Endothelial cell of umbilical vein (primary cell): ENCODE measurements at regions not wholly inside any gene's neighbourhood (a gene's known extent, or its start where the extent isn't known, plus 50 kb on each side); places are given as distances from the start of the nearest gene placed in this dataset.

Source experiments
- BruUV-seq: library from RNA; stranded (reverse); fragments of 400-500 nt; replicated peaks from 2 replicates; lab custom pipeline; 2021; lab: Mats Ljungman, UMichigan
- CTCF ChIA-PET: fragments of 300-600, 350-600 bp; sonication (Branson Sonifier 250); formaldehyde crosslinking; loops from one replicate; lab custom pipeline; 2021; ENCODE audit warnings: antibody characterized with exemption, inconsistent platforms; lab: Charles Lee
- POLR2A ChIA-PET: fragments of 300-600, 350-600 bp; sonication (Branson Sonifier 250); formaldehyde crosslinking; loops from one replicate; lab custom pipeline; 2021; ENCODE audit warnings: antibody characterized with exemption, inconsistent platforms; lab: Charles Lee
- DNase-seq: peaks from one replicate; pipeline ENCODE4 v3.0.0-alpha.2; 2011; ENCODE audit warnings: low read depth, low spot score
- FAIRE-seq: peaks from 2 replicates; lab custom pipeline; 2011; peaks lifted over from hg19 to GRCh38; lab: Jason Lieb, UNC
- H2AFZ ChIP-seq: 2 replicates; pipeline ENCODE4 v1.6.0; 2012; ENCODE audit warnings: low read depth, low read length, control low read depth, inconsistent platforms
- H3K27ac ChIP-seq: 2 replicates; pipeline ENCODE4 v1.5.1; 2011; ENCODE audit warnings: low read depth, mild to moderate bottlenecking, control low read depth, low read length, moderate library complexity; ENCODE audit not compliant: insufficient read depth
- H3K27me3 ChIP-seq, 2 experiments: 2 replicates each; pipeline versions ENCODE4 v1.6.0 to v1.6.1; 2011; ENCODE audit warnings: low read length in 2 of 2, mixed read lengths in 1 of 2; ENCODE audit not compliant: control insufficient read depth in 2 of 2, insufficient read depth in 2 of 2
- H3K36me3 ChIP-seq, 2 experiments: 2 replicates in 1 of 2; 3 replicates in 1 of 2; pipeline ENCODE4 v1.5.1; 2011; ENCODE audit warnings: low read length in 2 of 2, mild to moderate bottlenecking in 1 of 2, moderate library complexity in 1 of 2; ENCODE audit not compliant: control insufficient read depth in 2 of 2, insufficient read depth in 2 of 2; ENCODE audit errors: extremely low read depth in 1 of 2
- H3K4me1 ChIP-seq: 3 replicates; pipeline ENCODE4 v1.5.1; 2011; ENCODE audit warnings: mild to moderate bottlenecking, low read length; ENCODE audit not compliant: control insufficient read depth, insufficient read depth; ENCODE audit errors: extremely low read depth
- H3K4me2 ChIP-seq: 2 replicates; pipeline ENCODE4 v1.6.1; 2011; ENCODE audit warnings: low read length, control low read depth, mixed read lengths; ENCODE audit not compliant: insufficient read depth
- H3K4me3 ChIP-seq, 3 experiments: fragments of 200-600 bp in 1 of 3; sonication (generic), shearing (Covaris generic) in 1 of 3; replicated peaks in 1 of 3; 2 replicates each; pipeline ENCODE4 v1.5.1; 2011 to 2016; ENCODE audit warnings: control low read depth in 3 of 3, low read length in 3 of 3, mild to moderate bottlenecking in 2 of 3, inconsistent platforms in 1 of 3, low read depth in 1 of 3, moderate library complexity in 1 of 3; ENCODE audit not compliant: insufficient read depth in 1 of 3
- H3K79me2 ChIP-seq: 2 replicates; pipeline ENCODE4 v1.6.0; 2012; ENCODE audit warnings: low read length, inconsistent platforms; ENCODE audit not compliant: control insufficient read depth, insufficient read depth
- H3K9ac ChIP-seq: replicated peaks from 2 replicates; pipeline ENCODE3; 2011; ENCODE audit warnings: low read length, control low read depth; ENCODE audit not compliant: insufficient read depth; ENCODE audit errors: extremely low read depth
- H3K9me1 ChIP-seq: replicated peaks from 3 replicates; pipeline ENCODE4 v1.6.0; 2011; ENCODE audit warnings: mild to moderate bottlenecking, low read length; ENCODE audit not compliant: control insufficient read depth, insufficient read depth; ENCODE audit errors: extremely low read depth
- H3K9me3 ChIP-seq: replicated peaks from 2 replicates; pipeline ENCODE4 v1.5.1; 2012; ENCODE audit warnings: low read length, inconsistent platforms; ENCODE audit not compliant: control insufficient read depth, insufficient read depth
- H4K20me1 ChIP-seq: replicated peaks from 2 replicates; pipeline ENCODE3; 2011; ENCODE audit warnings: mild to moderate bottlenecking, low read length; ENCODE audit not compliant: control insufficient read depth, insufficient read depth; ENCODE audit errors: extremely low read depth
- CTCF ChIP-seq, 2 donors: IDR thresholded peaks; 1 replicate in 1 of 2; 2 replicates in 1 of 2; pipeline ENCODE4 v1.5.1; 2011; ENCODE audit warnings: low read length in 2 of 2, mild to moderate bottlenecking in 2 of 2, moderate library complexity in 2 of 2, control low read depth in 1 of 2, inconsistent platforms in 1 of 2, low read depth in 1 of 2; ENCODE audit not compliant: insufficient read depth in 1 of 2; ENCODE audit errors: extremely low read depth in 1 of 2
- EZH2 ChIP-seq: IDR thresholded peaks from 2 replicates; pipeline ENCODE4 v1.6.1; 2012; ENCODE audit warnings: borderline replicate concordance, low read depth, mild to moderate bottlenecking, moderate library complexity, low read length, inconsistent platforms; ENCODE audit not compliant: severe bottlenecking
- FOS ChIP-seq: IDR thresholded peaks from 2 replicates; pipeline ENCODE4 v1.6.1; 2011; ENCODE audit warnings: mild to moderate bottlenecking, low read length, moderate library complexity, borderline replicate concordance; ENCODE audit not compliant: insufficient read depth
- GATA2 ChIP-seq: IDR thresholded peaks from 2 replicates; pipeline ENCODE4 v1.7.0; 2011; ENCODE audit warnings: low read depth, mild to moderate bottlenecking, moderate library complexity, mixed read lengths, low read length; ENCODE audit not compliant: insufficient read length, insufficient read depth
- JUN ChIP-seq: IDR thresholded peaks from 2 replicates; pipeline ENCODE4 v1.6.1; 2011; ENCODE audit warnings: borderline replicate concordance, low read depth; ENCODE audit not compliant: insufficient read length, insufficient read depth
- MYC ChIP-seq: IDR thresholded peaks from one replicate; pipeline ENCODE4 v1.6.1; 2011; ENCODE audit warnings: mild to moderate bottlenecking, low read depth, low read length
- POLR2A ChIP-seq: IDR thresholded peaks from 2 replicates; pipeline ENCODE4 v1.6.1; 2012; ENCODE audit warnings: low read depth, mild to moderate bottlenecking, control low read depth, low read length
- POLR2AphosphoS5 ChIP-seq: IDR thresholded peaks from 2 replicates; pipeline ENCODE4 v1.6.1; 2012; ENCODE audit warnings: low read depth, mild to moderate bottlenecking, control low read depth, low read length, moderate library complexity; ENCODE audit not compliant: insufficient read depth
- dilution Hi-C: fragments of 300-500 bp; cut with MboI; formaldehyde crosslinking; loops from one replicate; pipeline ENCODE4 v1.15.0; 2019; ENCODE audit warnings: low sequenced_read_pairs; ENCODE audit not compliant: extremely low pct_ligation_motif_present
- intact Hi-C: fragments of 100-400 bp; cut with micrococcal nuclease; formaldehyde crosslinking; loops from one replicate; pipeline ENCODE4 v1.10.0; 2022

DNA sequence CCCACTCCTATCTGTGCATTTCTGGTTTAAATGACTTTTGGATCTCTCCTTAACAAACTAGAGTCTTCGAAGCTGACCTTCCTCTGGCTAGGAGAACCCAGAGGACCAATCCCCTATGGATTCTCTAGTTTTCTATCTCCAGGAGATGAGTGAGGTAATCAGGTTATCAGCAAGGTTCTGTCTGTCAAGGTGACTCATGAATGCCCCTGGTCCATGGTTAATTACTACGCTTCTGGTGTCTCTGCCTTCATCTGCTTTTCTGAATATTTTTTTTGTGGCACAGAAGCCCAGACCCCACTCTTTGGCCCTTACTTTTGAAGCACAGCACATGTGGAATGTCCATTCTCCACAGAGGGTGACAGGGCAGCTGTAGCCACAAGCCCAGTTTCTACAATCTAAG is 897.9 kb upstream of the KLHL29 start:
- Histone ChIP-seq H3K4me3 (no peak overlapping the region), H3K79me2 (no peaks in the 10 kb centered on the region), H3K9me1 (no peaks in the 10 kb centered on the region), H3K27me3 (no peaks in the 10 kb centered on the region), H2AFZ (no peak overlapping the region), H3K36me3 (no peaks in the 10 kb centered on the region), H3K9ac (no peak overlapping the region), H3K9me3 (peaks cover 8% of the 10 kb centered on the region), H3K4me2 (no peak overlapping the region), H3K27ac (no peak overlapping the region), H4K20me1 (no peaks in the 10 kb centered on the region), H3K4me1 (no peaks in the 10 kb centered on the region)
- FAIRE-seq (no peak), DNase-seq (no peak)
- dilution Hi-C loops (no loop called here), intact Hi-C loops (no loop called here)
- CTCF ChIA-PET: no interaction called here
- TF ChIP-seq POLR2A (no peak), FOS (no peak), MYC (no peak), POLR2AphosphoS5 (no peak), JUN (no peak), GATA2 (no peak), CTCF (IDR thresholded peaks at IDR 0.05; ENCODE audit: extremely low read depth in 1 of 2, insufficient read depth in 1 of 2, low read depth in 1 of 2, low read length in 2 of 2) (no peak), EZH2 (no peak)
- BruUV-seq: no TSS peak
- POLR2A ChIA-PET: no interaction called here
